Osteocyte (in vitro differentiated cells): ENCODE measurements at regions not wholly inside any gene's neighbourhood (a gene's known extent, or its start where the extent isn't known, plus 50 kb on each side); places are given as distances from the start of the nearest gene placed in this dataset.
"Not testable (repeated sequence)": the region's sequence is repeated elsewhere in the genome, so short reads cannot be mapped to it uniquely, and the experiment has no call there.

ENCODE experiments used
- DNase-seq: peaks from one replicate; pipeline ENCODE4 v3.0.0; 2021; ENCODE audit warnings: mixed read lengths; ENCODE audit not compliant: unreplicated experiment; ENCODE audit errors: extremely low spot score
- H3K27ac Mint-ChIP-seq: one replicate; pipeline ENCODE4 v1.8.0; 2021; ENCODE audit warnings: mild to moderate bottlenecking, mixed read lengths; ENCODE audit not compliant: unreplicated experiment
- H3K27me3 Mint-ChIP-seq: one replicate; pipeline ENCODE4 v1.8.0; 2021; ENCODE audit warnings: mixed read lengths; ENCODE audit not compliant: unreplicated experiment
- H3K36me3 Mint-ChIP-seq: one replicate; pipeline ENCODE4 v1.8.0; 2021; ENCODE audit warnings: mixed read lengths; ENCODE audit not compliant: unreplicated experiment
- H3K4me1 Mint-ChIP-seq: one replicate; pipeline ENCODE4 v1.8.0; 2021; ENCODE audit warnings: mixed read lengths; ENCODE audit not compliant: unreplicated experiment
- H3K4me3 Mint-ChIP-seq: one replicate; pipeline ENCODE4 v1.8.0; 2021; ENCODE audit warnings: mild to moderate bottlenecking, moderate library complexity, mixed read lengths; ENCODE audit not compliant: unreplicated experiment
- H3K9me3 Mint-ChIP-seq: one replicate; pipeline ENCODE4 v1.8.0; 2021; ENCODE audit warnings: mixed read lengths; ENCODE audit not compliant: unreplicated experiment

- H3K4me1 Mint-ChIP-seq, H3K9me3 Mint-ChIP-seq, H3K36me3 Mint-ChIP-seq, H3K27ac Mint-ChIP-seq, H3K4me3 Mint-ChIP-seq, H3K27me3 Mint-ChIP-seq, DNase-seq: not testable (repeated sequence)
Measured at GRCh38 chr22:15791557-15791956, 101.7 kb downstream of the POTEH start.

- H3K4me3 Mint-ChIP-seq, H3K27ac Mint-ChIP-seq, H3K4me1 Mint-ChIP-seq, H3K9me3 Mint-ChIP-seq, DNase-seq, H3K36me3 Mint-ChIP-seq, H3K27me3 Mint-ChIP-seq: not testable (repeated sequence)
Measured at GRCh38 chr22:15799935-15800334, 110.1 kb downstream of the POTEH start.

DNA sequence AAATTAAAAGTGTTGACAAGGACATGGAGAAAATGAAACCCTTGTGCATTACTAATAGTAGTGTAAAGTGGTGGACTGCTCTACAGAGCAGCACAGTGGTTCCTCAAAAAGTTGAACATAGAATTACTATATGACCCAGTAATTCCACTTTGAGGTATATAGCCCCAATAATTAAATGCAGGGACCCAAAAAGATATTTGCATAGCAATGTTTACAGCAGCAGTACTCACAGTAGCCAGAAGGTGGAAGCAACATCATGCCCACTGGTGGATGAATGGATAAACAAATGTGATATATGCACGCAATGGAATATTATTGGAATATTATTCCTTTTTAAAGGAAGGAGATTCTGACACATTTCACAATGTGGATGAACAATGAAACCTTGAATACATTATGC lies 121.3 kb downstream of the POTEH start:
- DNase-seq, H3K27ac Mint-ChIP-seq, H3K4me1 Mint-ChIP-seq, H3K36me3 Mint-ChIP-seq, H3K27me3 Mint-ChIP-seq, H3K4me3 Mint-ChIP-seq, H3K9me3 Mint-ChIP-seq: not testable (repeated sequence)

- DNase-seq, H3K27me3 Mint-ChIP-seq, H3K27ac Mint-ChIP-seq, H3K4me3 Mint-ChIP-seq, H3K36me3 Mint-ChIP-seq, H3K4me1 Mint-ChIP-seq, H3K9me3 Mint-ChIP-seq: not testable (repeated sequence)
Measured at GRCh38 chr22:15815783-15816182, 126.0 kb downstream of the POTEH start.

GRCh38 chr22:15816470-15816869 lies 126.6 kb downstream of the POTEH start:
- H3K4me3 Mint-ChIP-seq, H3K27ac Mint-ChIP-seq, H3K27me3 Mint-ChIP-seq, H3K9me3 Mint-ChIP-seq, H3K4me1 Mint-ChIP-seq, H3K36me3 Mint-ChIP-seq: not testable (repeated sequence)
- DNase-seq = peak; percentile 78

DNA sequence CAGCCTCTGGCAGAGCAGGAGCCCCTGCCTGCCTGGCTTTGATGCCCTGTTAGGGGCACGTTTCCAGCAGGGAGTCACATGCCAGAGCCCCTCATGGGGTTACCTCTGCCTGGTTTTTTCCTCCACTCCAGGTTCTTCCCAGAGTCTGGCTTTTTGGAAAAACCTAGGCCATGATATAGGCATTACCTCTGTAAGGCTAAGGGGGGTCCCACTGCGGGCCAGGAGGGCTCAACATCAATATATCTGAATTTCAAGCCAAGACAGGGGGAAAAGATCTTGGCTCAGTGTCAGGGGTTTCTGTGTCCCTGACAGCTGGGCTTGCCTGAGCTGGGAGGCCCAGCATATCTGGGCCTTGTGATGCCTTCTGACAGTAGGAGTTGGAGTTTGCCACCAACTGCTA lies 127.4 kb downstream of the POTEH start:
- not testable (repeated sequence) for H3K4me3 Mint-ChIP-seq, DNase-seq, H3K9me3 Mint-ChIP-seq, H3K36me3 Mint-ChIP-seq, H3K27ac Mint-ChIP-seq, H3K27me3 Mint-ChIP-seq, H3K4me1 Mint-ChIP-seq

- not testable (repeated sequence) for H3K27me3 Mint-ChIP-seq, H3K36me3 Mint-ChIP-seq, H3K27ac Mint-ChIP-seq, H3K4me1 Mint-ChIP-seq, DNase-seq, H3K9me3 Mint-ChIP-seq, H3K4me3 Mint-ChIP-seq
Measured at GRCh38 chr22:15819886-15820285, 130.1 kb downstream of the POTEH start.

DNA sequence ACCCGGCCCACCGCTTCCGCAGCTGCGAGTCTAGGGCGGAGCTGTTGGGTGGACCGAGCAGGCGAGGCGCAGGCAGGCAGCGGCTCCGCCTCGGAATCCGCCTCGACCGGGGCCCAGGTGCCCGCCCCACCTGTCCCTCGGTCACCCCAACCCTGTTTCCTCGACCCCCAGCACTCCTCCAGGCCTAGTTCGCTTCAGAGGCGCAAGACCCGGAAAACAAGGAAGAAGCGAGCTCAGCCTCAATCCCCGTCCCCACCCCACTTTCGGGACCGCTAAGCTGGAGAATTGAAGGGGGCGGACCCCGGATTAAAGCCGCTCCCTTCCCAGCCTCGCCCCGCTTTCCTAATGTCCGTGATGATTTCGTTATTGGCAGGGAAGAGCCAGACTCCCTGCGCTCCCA lies 131.3 kb downstream of the POTEH start:
- H3K4me1 Mint-ChIP-seq, H3K27ac Mint-ChIP-seq, H3K36me3 Mint-ChIP-seq, DNase-seq, H3K27me3 Mint-ChIP-seq, H3K4me3 Mint-ChIP-seq, H3K9me3 Mint-ChIP-seq: not testable (repeated sequence)

DNA sequence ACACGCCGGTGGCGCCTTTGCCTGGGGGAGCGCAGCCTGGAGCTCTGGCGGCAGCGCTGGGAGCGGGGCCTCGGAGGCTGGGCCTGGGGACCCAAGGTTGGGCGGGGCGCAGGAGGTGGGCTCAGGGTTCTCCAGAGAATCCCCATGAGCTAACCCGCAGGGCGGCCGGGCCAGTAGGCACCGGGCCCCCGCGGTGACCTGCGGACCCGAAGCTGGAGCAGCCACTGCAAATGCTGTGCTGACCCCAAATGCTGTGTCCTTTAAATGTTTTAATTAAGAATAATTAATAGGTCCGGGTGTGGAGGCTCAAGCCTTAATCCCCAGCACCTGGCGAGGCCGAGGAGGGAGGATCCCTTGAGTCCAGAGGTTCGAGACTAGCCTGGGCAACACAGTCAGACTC lies 132.2 kb downstream of the POTEH start:
- DNase-seq, H3K27ac Mint-ChIP-seq, H3K27me3 Mint-ChIP-seq, H3K4me3 Mint-ChIP-seq, H3K4me1 Mint-ChIP-seq, H3K36me3 Mint-ChIP-seq, H3K9me3 Mint-ChIP-seq: not testable (repeated sequence)

GRCh38 chr22:15823178-15823577 lies 133.4 kb downstream of the POTEH start:
- H3K9me3 Mint-ChIP-seq, H3K4me3 Mint-ChIP-seq, H3K27me3 Mint-ChIP-seq, DNase-seq, H3K36me3 Mint-ChIP-seq, H3K4me1 Mint-ChIP-seq, H3K27ac Mint-ChIP-seq: not testable (repeated sequence)

DNA sequence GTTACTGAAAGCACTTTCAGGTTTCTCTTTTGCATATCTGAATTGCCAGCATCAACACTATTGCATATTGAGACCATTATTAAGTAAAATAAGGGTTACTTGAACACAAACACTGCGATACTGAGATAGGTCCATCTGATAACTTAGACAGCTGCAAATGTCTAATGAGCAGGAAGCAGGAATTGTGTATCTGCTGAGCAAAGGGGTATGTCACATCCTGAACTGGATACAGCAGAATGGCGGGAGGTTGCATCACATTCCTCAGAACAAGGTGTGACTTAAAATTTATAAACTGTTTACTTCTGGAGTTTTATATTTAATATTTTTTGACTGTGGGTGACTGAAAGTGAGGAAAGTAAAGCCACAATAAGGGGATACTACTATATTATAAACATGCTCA lies 142.4 kb downstream of the POTEH start:
- not testable (repeated sequence) for H3K4me1 Mint-ChIP-seq, DNase-seq, H3K36me3 Mint-ChIP-seq, H3K27me3 Mint-ChIP-seq, H3K4me3 Mint-ChIP-seq, H3K9me3 Mint-ChIP-seq, H3K27ac Mint-ChIP-seq

GRCh38 chr22:15835729-15836128 lies 145.9 kb downstream of the POTEH start:
- peak; percentile 76 for DNase-seq
- not testable (repeated sequence) for H3K27ac Mint-ChIP-seq, H3K27me3 Mint-ChIP-seq, H3K4me1 Mint-ChIP-seq, H3K36me3 Mint-ChIP-seq, H3K9me3 Mint-ChIP-seq, H3K4me3 Mint-ChIP-seq

GRCh38 chr22:15849772-15850171 lies 159.9 kb downstream of the POTEH start:
- H3K36me3 Mint-ChIP-seq, H3K4me1 Mint-ChIP-seq, H3K27ac Mint-ChIP-seq, DNase-seq, H3K27me3 Mint-ChIP-seq, H3K4me3 Mint-ChIP-seq, H3K9me3 Mint-ChIP-seq: not testable (repeated sequence)
